ENCODE measurements at regions not wholly inside any gene's neighbourhood (a gene's known extent, or its start where the extent isn't known, plus 50 kb on each side); places are given as distances from the start of the nearest gene placed in this dataset.

- Mint-ChIP-seq H3K27me3 (ENCODE audit: insufficient read depth) (no peaks in the 10 kb centered on the region), H3K36me3 (ENCODE audit: low read depth) (no peaks in the 10 kb centered on the region), H3K4me3 (no peak overlapping the region), H3K9me3 (peaks cover 7% of the 10 kb centered on the region), H3K4me1 (ENCODE audit: low read depth) (no peaks in the 10 kb centered on the region), H3K27ac (no peak overlapping the region)
- DNase-seq: no peak
- no peak for TF ChIP-seq CTCF (IDR thresholded peaks at IDR 0.05)
Observed at GRCh38 chr17:33785281-33785680, 469.8 kb upstream of the CCL2 start.

GRCh38 chr17:33786478-33786877 is 468.6 kb upstream of the CCL2 start:
- DNase-seq: no peak
- Mint-ChIP-seq H3K4me1 (ENCODE audit: low read depth) (no peaks in the 10 kb centered on the region), H3K36me3 (ENCODE audit: low read depth) (no peaks in the 10 kb centered on the region), H3K4me3 (no peak overlapping the region), H3K9me3 (peaks cover 11% of the 10 kb centered on the region), H3K27me3 (ENCODE audit: insufficient read depth) (no peaks in the 10 kb centered on the region), H3K27ac (no peak overlapping the region)
- TF ChIP-seq CTCF (IDR thresholded peaks at IDR 0.05): no peak

GRCh38 chr17:33789658-33790057 is 465.4 kb upstream of the CCL2 start:
- Mint-ChIP-seq H3K27me3 (ENCODE audit: insufficient read depth) (no peaks in the 10 kb centered on the region; the same call in 1 of the 2 replicates), H3K4me3 (no peak overlapping the region), H3K9me3 (peaks cover 31% of the 10 kb centered on the region), H3K27ac (no peak overlapping the region), H3K36me3 (ENCODE audit: low read depth) (no peaks in the 10 kb centered on the region), H3K4me1 (ENCODE audit: low read depth) (no peaks in the 10 kb centered on the region)
- DNase-seq: no peak
- no peak for TF ChIP-seq CTCF (IDR thresholded peaks at IDR 0.05)

- H3K27ac Mint-ChIP-seq: no peak overlapping the region
- no peak for DNase-seq
- H3K36me3 Mint-ChIP-seq (ENCODE audit: low read depth): no peaks in the 10 kb centered on the region
- no peak overlapping the region for H3K4me3 Mint-ChIP-seq
- no peak for TF ChIP-seq CTCF (IDR thresholded peaks at IDR 0.05)
- H3K27me3 Mint-ChIP-seq (ENCODE audit: insufficient read depth): peaks cover 2% of the 10 kb centered on the region; the same call in 1 of the 2 replicates
- no peaks in the 10 kb centered on the region for H3K4me1 Mint-ChIP-seq (ENCODE audit: low read depth)
- peaks cover 61% of the 10 kb centered on the region for H3K9me3 Mint-ChIP-seq
Observed at GRCh38 chr17:33797181-33797580, 457.9 kb upstream of the CCL2 start.

GRCh38 chr17:33798308-33798707 is 456.8 kb upstream of the CCL2 start:
- Mint-ChIP-seq H3K27me3 (ENCODE audit: insufficient read depth) (0 out of 2 replicates have a peak, but pooled peaks cover 2% of the 10 kb centered on the region), H3K4me3 (no peak overlapping the region), H3K4me1 (ENCODE audit: low read depth) (no peaks in the 10 kb centered on the region), H3K27ac (no peak overlapping the region), H3K9me3 (peaks cover 61% of the 10 kb centered on the region), H3K36me3 (ENCODE audit: low read depth) (no peaks in the 10 kb centered on the region)
- no peak for DNase-seq
- no peak for TF ChIP-seq CTCF (IDR thresholded peaks at IDR 0.05)
